Cardiac fibroblast (primary cell): ENCODE measurements at regions not wholly inside any gene's neighbourhood (a gene's known extent, or its start where the extent isn't known, plus 50 kb on each side); places are given as distances from the start of the nearest gene placed in this dataset.
"Not testable (repeated sequence)": the region's sequence is repeated elsewhere in the genome, so short reads cannot be mapped to it uniquely, and the experiment has no call there.

Source experiments
- DNase-seq, 2 donors: peaks; one replicate each; pipeline versions ENCODE4 v3.0.0 to v3.0.0-alpha.2; 2010; ENCODE audit warnings: low read depth in 2 of 2
- H3K4me3 ChIP-seq, 2 donors: replicated peaks in 1 of 2; 1 replicate in 1 of 2; 2 replicates in 1 of 2; pipeline ENCODE4 v1.5.1; 2011; ENCODE audit warnings: low read depth in 2 of 2, low read length in 2 of 2, mild to moderate bottlenecking in 2 of 2, moderate library complexity in 1 of 2
- CTCF ChIP-seq: IDR thresholded peaks from one replicate; pipeline ENCODE4 v1.5.1; 2011; ENCODE audit warnings: low read depth, mild to moderate bottlenecking, low read length, inconsistent platforms

DNA sequence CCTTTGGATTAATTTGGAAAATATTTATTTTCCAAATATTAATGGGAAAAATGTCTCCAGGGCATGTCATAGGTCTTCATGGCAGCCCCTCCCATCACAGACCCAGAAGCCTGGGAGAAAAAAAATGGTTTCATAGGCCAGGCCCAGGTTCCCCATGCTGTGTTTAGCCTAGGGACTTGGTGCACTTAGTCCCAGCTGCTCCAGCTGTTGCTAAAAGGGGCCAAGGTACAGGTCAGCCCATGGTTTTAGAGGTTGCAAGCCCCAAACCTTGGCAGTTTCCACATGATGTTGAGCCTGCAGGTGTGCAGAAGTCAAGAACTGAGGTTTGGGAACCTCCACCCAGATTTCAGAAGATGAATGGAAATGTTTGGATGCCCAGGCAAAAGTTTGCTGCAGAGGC, 309.6 kb downstream of the SOCS6 start:
- no peak for TF ChIP-seq CTCF
- H3K4me3 ChIP-seq: no peak overlapping the region
- no peak for DNase-seq

GRCh38 chr18:70582981-70583380, 294.1 kb downstream of the SOCS6 start:
- TF ChIP-seq CTCF: no peak

GRCh38 chr18:70578480-70578879, 289.6 kb downstream of the SOCS6 start:
- TF ChIP-seq CTCF: no peak
- DNase-seq: no peak
- no peak overlapping the region for H3K4me3 ChIP-seq

More at GRCh38 chr18:70582981-70583380, 294.1 kb downstream of the SOCS6 start:
- H3K4me3 ChIP-seq: no peak overlapping the region
- DNase-seq: no peak

- DNase-seq: no peak
- TF ChIP-seq CTCF: no peak
- H3K4me3 ChIP-seq: no peak overlapping the region
Measured at GRCh38 chr18:70577023-70577420, 288.2 kb downstream of the SOCS6 start.

- H3K4me3 ChIP-seq: no peak overlapping the region
- no peak for DNase-seq
- TF ChIP-seq CTCF: no peak
Measured at GRCh38 chr18:70576276-70577022, 287.6 kb downstream of the SOCS6 start.

DNA sequence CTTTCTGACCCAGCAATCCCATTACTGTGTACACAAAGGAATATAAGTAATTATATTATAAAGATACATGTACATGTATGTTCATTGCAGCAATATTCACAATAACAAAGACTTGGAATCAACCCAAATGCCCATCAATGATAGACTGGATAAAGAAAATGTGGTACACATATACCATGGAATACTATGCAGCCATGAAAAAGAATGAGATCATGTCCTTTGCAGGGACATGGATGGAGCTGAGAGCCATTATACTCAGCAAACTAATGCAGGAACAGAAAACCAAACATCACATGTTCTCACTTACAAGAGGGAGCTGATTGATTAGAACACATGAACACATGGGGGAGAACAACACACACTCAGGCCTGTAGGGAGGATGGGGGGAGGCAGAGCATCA, 286.1 kb downstream of the SOCS6 start:
- DNase-seq, H3K4me3 ChIP-seq: not testable (repeated sequence)

GRCh38 chr18:70569647-70570046, 280.8 kb downstream of the SOCS6 start:
- not testable (repeated sequence) for H3K4me3 ChIP-seq, DNase-seq

DNA sequence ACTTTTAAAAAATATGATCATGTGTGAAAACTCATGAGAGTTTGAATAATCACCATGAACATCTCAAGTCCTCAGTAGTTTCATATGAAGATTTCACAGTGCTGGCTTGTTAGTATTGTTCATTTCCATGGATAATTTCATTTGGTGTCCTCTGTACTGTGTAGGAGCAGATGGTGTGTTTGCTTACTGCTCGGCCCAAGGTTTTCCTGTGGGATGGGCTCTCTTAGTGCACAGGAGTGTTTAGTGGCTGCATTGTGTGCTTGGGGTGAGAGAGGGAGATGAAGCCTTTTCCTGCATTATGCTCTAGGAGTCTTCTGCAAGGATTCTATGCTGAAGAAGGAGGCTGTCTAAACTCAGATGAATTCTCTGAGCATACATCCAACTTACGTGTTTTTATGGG, 270.6 kb downstream of the SOCS6 start:
- H3K4me3 ChIP-seq: no peak overlapping the region
- no peak for DNase-seq
- TF ChIP-seq CTCF: no peak
